ENCODE measurements at regions not wholly inside any gene's neighbourhood (a gene's known extent, or its start where the extent isn't known, plus 50 kb on each side); places are given as distances from the start of the nearest gene placed in this dataset.

DNA sequence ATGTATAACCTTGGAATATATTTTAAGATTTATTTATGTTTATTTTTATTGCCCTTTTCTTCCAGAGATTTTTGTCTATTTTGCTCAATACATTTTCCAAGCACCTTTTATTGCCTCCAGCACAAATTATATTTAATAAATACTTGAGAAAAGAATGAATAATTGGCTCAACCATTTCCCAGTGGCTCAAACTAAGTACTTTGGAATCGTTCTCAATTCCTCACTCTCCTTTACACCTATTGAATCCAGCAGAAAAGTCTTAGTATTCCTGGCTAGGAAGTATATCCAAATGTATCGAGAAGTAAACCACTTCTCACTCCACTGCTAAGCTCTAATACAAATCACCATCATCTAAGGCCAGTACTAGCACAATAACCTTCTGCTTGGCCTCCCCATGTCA lies 276.1 kb downstream of the NEBL start:
- H3K14ac ChIP-seq (ENCODE audit: insufficient read length), result no peak overlapping the region
- H3K27ac ChIP-seq (ENCODE audit: low read depth, low read length), result no peak overlapping the region
- H2AK5ac ChIP-seq (ENCODE audit: low read depth, low read length), result no peak overlapping the region
- H3K4me2 ChIP-seq (ENCODE audit: insufficient read depth in 1 of 2, low read depth in 2 of 2, low read length in 2 of 2), result no peak overlapping the region
- no peaks in the 10 kb centered on the region for H3K79me1 ChIP-seq (ENCODE audit: low read depth, low read length)
- H4K91ac ChIP-seq (replicated peaks; ENCODE audit: insufficient read length, low read length), result no peak overlapping the region
- no peak overlapping the region for H2AFZ ChIP-seq (ENCODE audit: low read length)
- no peak for DNase-seq (ENCODE audit: low read depth in 1 of 2, low spot score in 2 of 2)
- no peak overlapping the region for H3K9ac ChIP-seq (replicated peaks in 1 of 4; ENCODE audit: extremely low read depth in 1 of 4, low read depth in 3 of 4, low read length in 3 of 4)
- no peaks in the 10 kb centered on the region for H3K36me3 ChIP-seq (ENCODE audit: control insufficient read depth in 2 of 4, insufficient read depth in 4 of 4, low read length in 3 of 4)
- no peak overlapping the region for H2BK5ac ChIP-seq (ENCODE audit: low read depth, low read length)
- H4K5ac ChIP-seq (ENCODE audit: insufficient read length, low read depth, low read length), result no peak overlapping the region
- H4K20me1 ChIP-seq (replicated peaks in 1 of 2; ENCODE audit: control insufficient read depth in 1 of 2, insufficient read depth in 2 of 2, low read length in 2 of 2), result no peaks in the 10 kb centered on the region
- no peaks in the 10 kb centered on the region for H3K23me2 ChIP-seq (ENCODE audit: low read depth, low read length)
- ChIA-PET CTCF (ENCODE audit: partially characterized antibody) (interaction anchor here (1.5 kb wide), 1 partner anchor 15 kb away, joined by 3 read pairs; no protein-coding TSS in a partner anchor), POLR2A (ENCODE audit: partially characterized antibody) (no interaction called here)
- 86% methylated on average over 2 of the region's 2 CpGs; no CpG with 5 or more reads in 1 of the 2 experiments for WGBS, 2 experiments (ENCODE audit: extremely low coverage in 1 of 2, insufficient coverage in 1 of 2, insufficient read length in 1 of 2, insufficient replicate concordance in 2 of 2, low coverage in 1 of 2, low lambda C conversion rate in 2 of 2, missing lambda C conversion rate in 1 of 2)
- no peak overlapping the region for H4K8ac ChIP-seq (ENCODE audit: extremely low read depth, insufficient read depth, low read length)
- TF ChIP-seq HDAC2 (IDR thresholded peaks at IDR 0.05; ENCODE audit: borderline replicate concordance in 1 of 2, low read depth in 2 of 2, low read length in 2 of 2), result no peak
- TF ChIP-seq, protein P1, sequence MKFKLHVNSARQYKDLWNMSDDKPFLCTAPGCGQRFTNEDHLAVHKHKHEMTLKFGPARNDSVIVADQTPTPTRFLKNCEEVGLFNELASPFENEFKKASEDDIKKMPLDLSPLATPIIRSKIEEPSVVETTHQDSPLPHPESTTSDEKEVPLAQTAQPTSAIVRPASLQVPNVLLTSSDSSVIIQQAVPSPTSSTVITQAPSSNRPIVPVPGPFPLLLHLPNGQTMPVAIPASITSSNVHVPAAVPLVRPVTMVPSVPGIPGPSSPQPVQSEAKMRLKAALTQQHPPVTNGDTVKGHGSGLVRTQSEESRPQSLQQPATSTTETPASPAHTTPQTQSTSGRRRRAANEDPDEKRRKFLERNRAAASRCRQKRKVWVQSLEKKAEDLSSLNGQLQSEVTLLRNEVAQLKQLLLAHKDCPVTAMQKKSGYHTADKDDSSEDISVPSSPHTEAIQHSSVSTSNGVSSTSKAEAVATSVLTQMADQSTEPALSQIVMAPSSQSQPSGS (IDR thresholded peaks at IDR 0.05; ENCODE audit: low read length), result no peak
- no peak for TF ChIP-seq PHF8 (conservative IDR thresholded peaks at IDR 0.05; ENCODE audit: low read depth, low read length)
- TF ChIP-seq TEAD4 (IDR thresholded peaks at IDR 0.05; ENCODE audit: low read depth, low read length), result no peak
- TF ChIP-seq RNF2 (IDR thresholded peaks at IDR 0.05; ENCODE audit: borderline replicate concordance, low read depth, low read length, missing control alignments, poor library complexity, severe bottlenecking), result no peak
- no peak for TF ChIP-seq KDM4A (IDR thresholded peaks at IDR 0.05; ENCODE audit: low read depth, low read length, severe bottlenecking)
- TF ChIP-seq SP4 (IDR thresholded peaks at IDR 0.05; ENCODE audit: low read length), result no peak
- TF ChIP-seq CREB1 (IDR thresholded peaks at IDR 0.05), result no peak
- no peak for TF ChIP-seq SIX5 (IDR thresholded peaks at IDR 0.05; ENCODE audit: low read depth, low read length)
- TF ChIP-seq TBP (IDR thresholded peaks at IDR 0.05; ENCODE audit: low read depth, low read length), result no peak
- no peak for TF ChIP-seq FOSL1 (IDR thresholded peaks at IDR 0.05; ENCODE audit: insufficient read depth, low read depth, low read length)
- no peak overlapping the region for H2BK15ac ChIP-seq (ENCODE audit: low read length)
- no peak overlapping the region for H3K56ac ChIP-seq (replicated peaks; ENCODE audit: insufficient read length, low read depth, low read length)
- no peak overlapping the region for H3K4me3 ChIP-seq (ENCODE audit: extremely low read depth in 1 of 4, insufficient read depth in 2 of 4, low read depth in 3 of 4, low read length in 4 of 4)
- H3K9me3 ChIP-seq (ENCODE audit: insufficient read depth in 2 of 2, low read depth in 1 of 2, low read length in 1 of 2), result no peaks in the 10 kb centered on the region
- no peaks in the 10 kb centered on the region for H3K4me1 ChIP-seq (replicated peaks in 1 of 4; ENCODE audit: control insufficient read depth in 3 of 4, insufficient read depth in 4 of 4, low read length in 3 of 4)
- no peak overlapping the region for H2BK20ac ChIP-seq (ENCODE audit: low read length)
- no peaks in the 10 kb centered on the region for H3K27me3 ChIP-seq (replicated peaks in 1 of 4; ENCODE audit: control insufficient read depth in 3 of 4, extremely low read depth in 1 of 4, insufficient read depth in 3 of 4, low read length in 3 of 4)
- H3K18ac ChIP-seq (ENCODE audit: extremely low read depth, low read length), result no peak overlapping the region
- H3K4ac ChIP-seq (replicated peaks; ENCODE audit: insufficient read length, low read depth, low read length), result no peak overlapping the region
- H3K79me2 ChIP-seq (ENCODE audit: control insufficient read depth in 1 of 2, insufficient read depth in 2 of 2, low read length in 2 of 2), result no peaks in the 10 kb centered on the region
- H2BK120ac ChIP-seq (replicated peaks; ENCODE audit: low read depth, low read length), result no peak overlapping the region
- FAIRE-seq, result no peak
- H2BK12ac ChIP-seq (ENCODE audit: low read depth, low read length), result no peak overlapping the region
- H3K23ac ChIP-seq (ENCODE audit: insufficient read length), result no peak overlapping the region

Measured in H1 (cell line).